Left kidney (tissue), 1 donor: ENCODE measurements at regions not wholly inside any gene's neighbourhood (a gene's known extent, or its start where the extent isn't known, plus 50 kb on each side); places are given as distances from the start of the nearest gene placed in this dataset.

ENCODE experiments used
- DNase-seq: peaks from one replicate; pipeline ENCODE4 v3.0.0-alpha.2; 2013

- DNase-seq, result no peak
Measured at GRCh38 chr9:21564175-21564574, 82.1 kb upstream of the IFNE start.

GRCh38 chr9:21565155-21565554, 83.0 kb upstream of the IFNE start:
- no peak for DNase-seq

- no peak for DNase-seq
Measured at GRCh38 chr9:21567926-21568325, 85.8 kb upstream of the IFNE start.

GRCh38 chr9:21568484-21568883, 86.4 kb upstream of the IFNE start:
- DNase-seq, result no peak

GRCh38 chr9:21569721-21570120, 87.6 kb upstream of the IFNE start:
- DNase-seq, result no peak

- DNase-seq, result no peak
Measured at GRCh38 chr9:21570643-21571275, 88.6 kb upstream of the IFNE start.

GRCh38 chr9:21574261-21574660, 92.1 kb upstream of the IFNE start:
- DNase-seq, result no peak

GRCh38 chr9:21576331-21577189, 94.4 kb upstream of the IFNE start:
- peak; percentile 41 for DNase-seq

GRCh38 chr9:21579247-21579671, 97.1 kb upstream of the IFNE start:
- DNase-seq, result no peak

- no peak for DNase-seq
Measured at GRCh38 chr9:21579743-21580142, 97.6 kb upstream of the IFNE start.

GRCh38 chr9:21580636-21581378, 98.7 kb upstream of the IFNE start:
- DNase-seq, result no peak

GRCh38 chr9:21583628-21584377, 101.7 kb upstream of the IFNE start:
- DNase-seq, result no peak

GRCh38 chr9:21584890-21585289, 102.8 kb upstream of the IFNE start:
- DNase-seq, result no peak

- no peak for DNase-seq
Measured at GRCh38 chr9:21585756-21586752, 103.9 kb upstream of the IFNE start.

GRCh38 chr9:21589344-21590056, 107.4 kb upstream of the IFNE start:
- DNase-seq, result no peak

- DNase-seq, result no peak
Measured at GRCh38 chr9:21590058-21590996, 108.2 kb upstream of the IFNE start.

GRCh38 chr9:21591221-21592062, 109.3 kb upstream of the IFNE start:
- DNase-seq, result no peak

- no peak for DNase-seq
Measured at GRCh38 chr9:21592063-21592338, 109.9 kb upstream of the IFNE start.
